ENCODE measurements at regions not wholly inside any gene's neighbourhood (a gene's known extent, or its start where the extent isn't known, plus 50 kb on each side); places are given as distances from the start of the nearest gene placed in this dataset.

- Mint-ChIP-seq H3K4me1 (ENCODE audit: low read depth) (peaks cover 7% of the 10 kb centered on the region), H3K36me3 (ENCODE audit: low read depth) (no peaks in the 10 kb centered on the region), H3K9me3 (peaks cover 4% of the 10 kb centered on the region; the same call in 1 of the 2 replicates), H3K27me3 (ENCODE audit: insufficient read depth) (peaks cover 8% of the 10 kb centered on the region), H3K4me3 (no peak overlapping the region), H3K27ac (no peak overlapping the region)
- TF ChIP-seq, protein P1, sequence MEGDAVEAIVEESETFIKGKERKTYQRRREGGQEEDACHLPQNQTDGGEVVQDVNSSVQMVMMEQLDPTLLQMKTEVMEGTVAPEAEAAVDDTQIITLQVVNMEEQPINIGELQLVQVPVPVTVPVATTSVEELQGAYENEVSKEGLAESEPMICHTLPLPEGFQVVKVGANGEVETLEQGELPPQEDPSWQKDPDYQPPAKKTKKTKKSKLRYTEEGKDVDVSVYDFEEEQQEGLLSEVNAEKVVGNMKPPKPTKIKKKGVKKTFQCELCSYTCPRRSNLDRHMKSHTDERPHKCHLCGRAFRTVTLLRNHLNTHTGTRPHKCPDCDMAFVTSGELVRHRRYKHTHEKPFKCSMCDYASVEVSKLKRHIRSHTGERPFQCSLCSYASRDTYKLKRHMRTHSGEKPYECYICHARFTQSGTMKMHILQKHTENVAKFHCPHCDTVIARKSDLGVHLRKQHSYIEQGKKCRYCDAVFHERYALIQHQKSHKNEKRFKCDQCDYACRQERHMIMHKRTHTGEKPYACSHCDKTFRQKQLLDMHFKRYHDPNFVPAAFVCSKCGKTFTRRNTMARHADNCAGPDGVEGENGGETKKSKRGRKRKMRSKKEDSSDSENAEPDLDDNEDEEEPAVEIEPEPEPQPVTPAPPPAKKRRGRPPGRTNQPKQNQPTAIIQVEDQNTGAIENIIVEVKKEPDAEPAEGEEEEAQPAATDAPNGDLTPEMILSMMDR (IDR thresholded peaks at IDR 0.05) = no peak
- no peak for DNase-seq
Observed at GRCh38 chr9:88059469-88059868, 78.8 kb downstream of the SPATA31C2 start.

GRCh38 chr9:88056876-88057275 is 81.4 kb downstream of the SPATA31C2 start:
- Mint-ChIP-seq H3K4me1 (ENCODE audit: low read depth) (peaks cover 7% of the 10 kb centered on the region), H3K9me3 (peaks cover 8% of the 10 kb centered on the region; the same call in 1 of the 2 replicates), H3K4me3 (no peak overlapping the region), H3K27me3 (ENCODE audit: insufficient read depth) (peaks cover 7% of the 10 kb centered on the region), H3K27ac (no peak overlapping the region), H3K36me3 (ENCODE audit: low read depth) (no peaks in the 10 kb centered on the region)
- peak; percentile 36 for DNase-seq
- TF ChIP-seq, protein P1 (IDR thresholded peaks at IDR 0.05) = no peak

- DNase-seq = no peak
- Mint-ChIP-seq H3K27me3 (ENCODE audit: insufficient read depth) (peaks cover 11% of the 10 kb centered on the region), H3K27ac (no peak overlapping the region), H3K36me3 (ENCODE audit: low read depth) (no peaks in the 10 kb centered on the region), H3K4me1 (ENCODE audit: low read depth) (peaks cover 7% of the 10 kb centered on the region), H3K9me3 (peaks cover 8% of the 10 kb centered on the region; the same call in 1 of the 2 replicates), H3K4me3 (no peak overlapping the region)
- TF ChIP-seq, protein P1 (IDR thresholded peaks at IDR 0.05) = no peak
Observed at GRCh38 chr9:88053856-88054501, 79.6 kb upstream of the CDK20 start.

- Mint-ChIP-seq H3K27me3 (ENCODE audit: insufficient read depth) (peaks cover 11% of the 10 kb centered on the region), H3K4me1 (ENCODE audit: low read depth) (peaks cover 7% of the 10 kb centered on the region), H3K36me3 (ENCODE audit: low read depth) (no peaks in the 10 kb centered on the region), H3K4me3 (no peak overlapping the region), H3K27ac (no peak overlapping the region), H3K9me3 (peaks cover 8% of the 10 kb centered on the region; the same call in 1 of the 2 replicates)
- TF ChIP-seq, protein P1 (IDR thresholded peaks at IDR 0.05) = no peak
- no peak for DNase-seq
Observed at GRCh38 chr9:88052321-88052965, 78.1 kb upstream of the CDK20 start.

- H3K27ac Mint-ChIP-seq = no peak overlapping the region
- H3K4me3 Mint-ChIP-seq = no peak overlapping the region
Observed at GRCh38 chr9:88051138-88051537, 76.8 kb upstream of the CDK20 start.

More at GRCh38 chr9:88051138-88051537, 76.8 kb upstream of the CDK20 start:
- TF ChIP-seq, protein P1 (IDR thresholded peaks at IDR 0.05) = no peak
- peaks cover 9% of the 10 kb centered on the region; the same call in 1 of the 2 replicates for H3K9me3 Mint-ChIP-seq
- H3K4me1 Mint-ChIP-seq (ENCODE audit: low read depth) = no peaks in the 10 kb centered on the region
- no peaks in the 10 kb centered on the region for H3K36me3 Mint-ChIP-seq (ENCODE audit: low read depth)
- peaks cover 9% of the 10 kb centered on the region; the same call in 1 of the 2 replicates for H3K27me3 Mint-ChIP-seq (ENCODE audit: insufficient read depth)
- no peak for DNase-seq
